HCT116 (cell line): ENCODE measurements at regions not wholly inside any gene's neighbourhood (a gene's known extent, or its start where the extent isn't known, plus 50 kb on each side); places are given as distances from the start of the nearest gene placed in this dataset.
"Not testable (repeated sequence)": the region's sequence is repeated elsewhere in the genome, so short reads cannot be mapped to it uniquely, and the experiment has no call there.

Experiments
- ATAC-seq: fragments of 200-7000 bp; cut with Tn5 transposase; 2 replicates; pipeline ENCODE4 v1.9.1; 2020; ENCODE audit warnings: mild to moderate bottlenecking, moderate library complexity
- BruUV-seq: library from RNA; stranded (reverse); fragments of 400-500 nt; replicated peaks from 2 replicates; lab custom pipeline; 2021; lab: Mats Ljungman, UMichigan
- CTCF ChIA-PET: fragments of 300-600 bp; sonication (Branson Sonifier 250); formaldehyde crosslinking; loops from one replicate; lab custom pipeline; 2021; ENCODE audit warnings: antibody characterized with exemption; lab: Charles Lee
- POLR2A ChIA-PET: fragments of 300-600, 350-600 bp; sonication (Branson Sonifier 250); formaldehyde crosslinking; loops from one replicate; lab custom pipeline; 2021; ENCODE audit warnings: antibody characterized with exemption; lab: Charles Lee
- RAD21 ChIA-PET, 2 experiments: fragments of 300-600 bp; sonication (Branson Sonifier 250); formaldehyde crosslinking; loops; one replicate each; lab custom pipeline; 2023; ENCODE audit warnings: low total read pairs in 2 of 2; ENCODE audit not compliant: uncharacterized antibody in 2 of 2, unreplicated experiment in 2 of 2, low non-redundant PET in 1 of 2; lab: Charles Lee
- DNase-seq: peaks from one replicate; pipeline ENCODE4 v3.0.0-alpha.2; 2010; ENCODE audit warnings: low read depth, low spot score
- H2AFZ ChIP-seq: fragments of 200-600 bp; shearing (Covaris generic), sonication (generic); 2 replicates; pipeline ENCODE4 v1.6.1; 2017; ENCODE audit warnings: low read depth, mixed run types, mixed read lengths, antibody characterized with exemption, low read length; ENCODE audit not compliant: poor library complexity, severe bottlenecking
- H3K27ac ChIP-seq: 2 replicates; pipeline ENCODE4 v1.5.1; 2012; ENCODE audit warnings: low read depth, low read length
- H3K27me3 ChIP-seq: fragments of 200-600 bp; sonication (generic); 2 replicates; pipeline ENCODE4 v1.6.1; 2016; ENCODE audit warnings: mixed run types, low read length, mixed read lengths; ENCODE audit not compliant: insufficient read depth
- H3K36me3 ChIP-seq, 2 experiments: fragments of 200-500 bp in 1 of 2; fragments of 200-600 bp in 1 of 2; sonication (Bioruptor generic) in 1 of 2; sonication (generic) in 1 of 2; 2 replicates each; pipeline versions ENCODE4 v1.5.1 to v1.6.1; 2014 to 2016; ENCODE audit warnings: low read length in 2 of 2, inconsistent platforms in 1 of 2, mixed read lengths in 1 of 2, mixed run types in 1 of 2; ENCODE audit not compliant: insufficient read depth in 2 of 2, control insufficient read depth in 1 of 2
- H3K4me1 ChIP-seq, 2 experiments: fragments of 200-600 bp in 1 of 2; sonication (generic) in 1 of 2; 2 replicates each; pipeline versions ENCODE4 v1.5.1 to v1.6.1; 2012 to 2017; ENCODE audit warnings: low read length in 2 of 2, inconsistent platforms in 1 of 2, mild to moderate bottlenecking in 1 of 2, mixed read lengths in 1 of 2, mixed run types in 1 of 2, moderate library complexity in 1 of 2; ENCODE audit not compliant: insufficient read depth in 2 of 2, control insufficient read depth in 1 of 2
- H3K4me2 ChIP-seq: fragments of 200-600 bp; sonication (generic); 2 replicates; pipeline ENCODE4 v1.6.1; 2017; ENCODE audit warnings: mixed run types, low read length, mixed read lengths
- H3K4me3 ChIP-seq, 2 experiments: fragments of 200-600 bp in 1 of 2; sonication (generic) in 1 of 2; replicated peaks in 1 of 2; 2 replicates each; pipeline ENCODE4 v1.5.1; 2011 to 2016; ENCODE audit warnings: low read length in 2 of 2, control low read depth in 1 of 2, low read depth in 1 of 2, mild to moderate bottlenecking in 1 of 2, mixed read lengths in 1 of 2, mixed run types in 1 of 2
- H3K79me2 ChIP-seq: fragments of 200-600 bp; sonication (generic); 2 replicates; pipeline ENCODE4 v1.6.1; 2017; ENCODE audit warnings: mild to moderate bottlenecking, mixed run types, low read length, moderate library complexity, mixed read lengths; ENCODE audit not compliant: insufficient read depth
- H3K9ac ChIP-seq: fragments of 200-600 bp; sonication (generic); 2 replicates; pipeline ENCODE4 v1.6.1; 2016; ENCODE audit warnings: low read length, mixed read lengths
- H3K9me2 ChIP-seq: fragments of 200-600 bp; sonication (generic), shearing (Covaris generic); 2 replicates; pipeline ENCODE4 v1.6.1; 2017; ENCODE audit warnings: mixed run types, mild to moderate bottlenecking, moderate library complexity; ENCODE audit not compliant: insufficient read depth
- H3K9me3 ChIP-seq, 2 experiments: fragments of 200-500 bp in 1 of 2; fragments of 200-600 bp in 1 of 2; sonication (Bioruptor generic) in 1 of 2; sonication (generic) in 1 of 2; 2 replicates each; pipeline ENCODE4 v1.6.1; 2014 to 2017; ENCODE audit warnings: low read length in 2 of 2, mixed read lengths in 2 of 2, inconsistent platforms in 1 of 2, low read depth in 1 of 2, mild to moderate bottlenecking in 1 of 2, mixed run types in 1 of 2, moderate library complexity in 1 of 2; ENCODE audit not compliant: control insufficient read depth in 1 of 2, insufficient read depth in 1 of 2
- H4K20me1 ChIP-seq: fragments of 200-600 bp; sonication (generic), shearing (Covaris generic); 2 replicates; pipeline ENCODE4 v1.6.1; 2017; ENCODE audit warnings: mixed run types, mild to moderate bottlenecking, moderate library complexity; ENCODE audit not compliant: insufficient read depth
- ELF1 ChIP-seq: IDR thresholded peaks from 2 replicates; pipeline ENCODE4 v1.6.1; 2012; ENCODE audit warnings: low read depth, borderline replicate concordance
- EZH2 ChIP-seq: fragments of 200-600 bp; sonication (generic); IDR thresholded peaks from 2 replicates; pipeline ENCODE4 v1.6.1; 2017; ENCODE audit warnings: antibody characterized with exemption, mixed run types
- FOSL1 ChIP-seq: IDR thresholded peaks from 2 replicates; pipeline ENCODE4 v1.6.1; 2012; ENCODE audit warnings: low read depth
- JUND ChIP-seq: IDR thresholded peaks from 2 replicates; pipeline ENCODE4 v1.6.1; 2012
- MAX ChIP-seq: IDR thresholded peaks from 2 replicates; pipeline ENCODE4 v1.6.1; 2012
- SP1 ChIP-seq: IDR thresholded peaks from 2 replicates; pipeline ENCODE4 v1.6.1; 2012; ENCODE audit warnings: low read depth
- SRF ChIP-seq: IDR thresholded peaks from 2 replicates; pipeline ENCODE4 v1.6.1; 2012; ENCODE audit warnings: low read depth
- TCF7L2 ChIP-seq: IDR thresholded peaks from 2 replicates; pipeline ENCODE4 v1.7.0; 2011; ENCODE audit warnings: borderline replicate concordance, inconsistent platforms; ENCODE audit not compliant: insufficient read depth, insufficient read length; ENCODE audit errors: extremely low read depth
- YY1 ChIP-seq: IDR thresholded peaks from 2 replicates; pipeline ENCODE4 v1.6.1; 2011; ENCODE audit warnings: low read length, low read depth, moderate library complexity, mild to moderate bottlenecking; ENCODE audit not compliant: insufficient replicate concordance; ENCODE audit errors: extremely low read depth
- ZBTB33 ChIP-seq: IDR thresholded peaks from 2 replicates; pipeline ENCODE4 v1.6.1; 2011; ENCODE audit warnings: mild to moderate bottlenecking, low read length, moderate library complexity; ENCODE audit not compliant: insufficient replicate concordance; ENCODE audit errors: extremely low read depth
- ZFX ChIP-seq: fragments of 450-650 bp; IDR thresholded peaks from 2 replicates; pipeline ENCODE4 v1.6.1; 2017
- intact Hi-C: fragments of 100-400 bp; cut with micrococcal nuclease; formaldehyde crosslinking; loops from 2 replicates; pipeline ENCODE4 v1.10.0; 2022

DNA sequence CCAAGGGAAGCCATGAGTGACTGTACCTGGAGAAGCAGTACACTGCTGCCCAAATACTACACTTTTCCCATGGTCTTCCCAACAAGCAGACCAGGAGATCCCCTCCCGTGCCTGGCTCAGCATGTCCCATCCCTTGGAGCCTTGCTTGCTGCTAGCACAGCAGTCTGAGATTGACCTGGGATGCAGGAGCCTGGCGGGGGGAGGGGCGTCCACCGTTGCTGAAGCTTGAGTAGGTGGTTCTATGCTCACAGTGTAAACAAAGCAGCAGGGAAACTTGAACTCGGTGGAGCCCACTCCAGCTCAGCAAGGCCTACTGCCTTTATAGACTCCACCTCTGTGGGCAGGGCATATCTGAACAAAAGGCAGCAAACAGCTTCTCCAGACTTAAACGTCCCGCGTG, 372.0 kb downstream of the TAF11L14 start:
- POLR2A ChIA-PET, H3K79me2 ChIP-seq, ATAC-seq: not testable (repeated sequence)

DNA sequence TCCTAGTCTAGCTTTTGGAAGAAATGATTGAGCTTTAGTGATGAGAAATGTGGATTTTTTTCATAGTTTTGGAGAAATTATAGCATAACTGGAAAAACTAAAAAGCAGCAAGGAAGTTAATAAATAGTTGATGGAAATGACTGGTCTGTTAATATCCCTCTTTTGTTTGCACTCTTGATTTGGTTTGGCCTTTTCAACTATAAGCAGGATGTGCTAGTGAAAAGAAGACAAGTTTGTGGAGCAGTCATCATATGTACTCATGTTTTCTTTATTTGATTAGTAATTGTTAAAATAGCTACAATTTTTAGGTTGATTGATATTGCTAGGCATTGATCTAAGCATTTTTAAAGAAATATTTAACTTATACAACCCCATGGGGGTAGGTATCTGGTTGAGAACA, 374.7 kb downstream of the TAF11L14 start:
- ATAC-seq, result no peak

More for the DNA sequence above, 372.0 kb downstream of the TAF11L14 start:
- H3K4me1 ChIP-seq, H3K27ac ChIP-seq, H3K9ac ChIP-seq, RAD21 ChIA-PET, H3K4me3 ChIP-seq, DNase-seq, H2AFZ ChIP-seq, H4K20me1 ChIP-seq, intact Hi-C loops, H3K9me2 ChIP-seq, H3K4me2 ChIP-seq, H3K27me3 ChIP-seq, BruUV-seq, H3K36me3 ChIP-seq, CTCF ChIA-PET: not testable (repeated sequence)
- peaks cover 3 to 12% of the 10 kb centered on the region in 2 experiments; a peak in 2 of 4 replicates for H3K9me3 ChIP-seq

More for the DNA sequence above, 374.7 kb downstream of the TAF11L14 start:
- Histone ChIP-seq H3K4me2 (no peak overlapping the region), H3K27ac (no peak overlapping the region), H4K20me1 (no peaks in the 10 kb centered on the region; the same call in 1 of the 2 replicates), H3K36me3 (no peaks in the 10 kb centered on the region; a peak in 1 of 4 replicates), H2AFZ (no peak overlapping the region), H3K9ac (no peak overlapping the region), H3K27me3 (no peaks in the 10 kb centered on the region), H3K9me3 (peaks cover 0 to 9% of the 10 kb centered on the region in 2 experiments; a peak in 2 of 4 replicates), H3K4me3 (no peak overlapping the region), H3K4me1 (no peaks in the 10 kb centered on the region), H3K9me2 (no peaks in the 10 kb centered on the region), H3K79me2 (no peaks in the 10 kb centered on the region)
- ChIA-PET CTCF (no interaction called here), POLR2A (no interaction called here), RAD21 (no interaction called here)
- BruUV-seq, result no TSS peak
- intact Hi-C loops, result no loop called here
- TF ChIP-seq JUND (no peak), ZBTB33 (no peak), MAX (no peak), YY1 (no peak), EZH2 (no peak), ELF1 (no peak), SP1 (no peak), TCF7L2 (no peak), SRF (no peak), FOSL1 (no peak), ZFX (no peak)
- DNase-seq, result no peak
